H1 (cell line): ENCODE measurements at regions not wholly inside any gene's neighbourhood (a gene's known extent, or its start where the extent isn't known, plus 50 kb on each side); places are given as distances from the start of the nearest gene placed in this dataset.

ENCODE experiments used
- YY1 ChIP-seq: IDR thresholded peaks from 2 replicates; pipeline ENCODE4 v1.6.1; 2011; ENCODE audit warnings: low read depth, mild to moderate bottlenecking, low read length
- TF ChIP-seq, protein P1 (sequence below), 3 experiments: IDR thresholded peaks; 1 replicate in 2 of 3; 2 replicates in 1 of 3; pipeline versions ENCODE4 v1.5.1 to v1.6.1; 2011; ENCODE audit warnings: low read length in 3 of 3, mild to moderate bottlenecking in 3 of 3, inconsistent platforms in 2 of 3, low read depth in 1 of 3, moderate library complexity in 1 of 3; ENCODE audit not compliant: insufficient read depth in 1 of 3; ENCODE audit errors: control extremely low read depth in 1 of 3

DNA sequence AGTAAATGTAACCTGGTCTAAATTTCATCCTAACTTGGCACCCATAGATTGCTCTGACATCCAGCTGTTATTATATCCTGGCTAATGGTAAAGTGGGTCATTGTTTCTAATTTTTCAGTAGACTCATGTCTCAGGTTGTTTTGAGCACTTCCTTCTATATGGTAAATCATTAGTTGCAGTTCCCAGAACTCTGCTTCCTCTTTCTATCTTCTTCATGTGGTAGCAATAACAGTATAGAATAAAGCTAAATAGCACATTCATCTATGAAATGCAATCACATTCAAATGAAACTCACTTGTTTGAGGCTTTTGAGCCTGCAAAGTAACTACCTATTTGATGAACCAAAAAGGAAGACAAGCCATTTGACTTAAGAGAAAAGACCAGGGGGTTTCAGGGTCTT, 65.1 kb upstream of the GZMB start:
- TF ChIP-seq, protein P1, sequence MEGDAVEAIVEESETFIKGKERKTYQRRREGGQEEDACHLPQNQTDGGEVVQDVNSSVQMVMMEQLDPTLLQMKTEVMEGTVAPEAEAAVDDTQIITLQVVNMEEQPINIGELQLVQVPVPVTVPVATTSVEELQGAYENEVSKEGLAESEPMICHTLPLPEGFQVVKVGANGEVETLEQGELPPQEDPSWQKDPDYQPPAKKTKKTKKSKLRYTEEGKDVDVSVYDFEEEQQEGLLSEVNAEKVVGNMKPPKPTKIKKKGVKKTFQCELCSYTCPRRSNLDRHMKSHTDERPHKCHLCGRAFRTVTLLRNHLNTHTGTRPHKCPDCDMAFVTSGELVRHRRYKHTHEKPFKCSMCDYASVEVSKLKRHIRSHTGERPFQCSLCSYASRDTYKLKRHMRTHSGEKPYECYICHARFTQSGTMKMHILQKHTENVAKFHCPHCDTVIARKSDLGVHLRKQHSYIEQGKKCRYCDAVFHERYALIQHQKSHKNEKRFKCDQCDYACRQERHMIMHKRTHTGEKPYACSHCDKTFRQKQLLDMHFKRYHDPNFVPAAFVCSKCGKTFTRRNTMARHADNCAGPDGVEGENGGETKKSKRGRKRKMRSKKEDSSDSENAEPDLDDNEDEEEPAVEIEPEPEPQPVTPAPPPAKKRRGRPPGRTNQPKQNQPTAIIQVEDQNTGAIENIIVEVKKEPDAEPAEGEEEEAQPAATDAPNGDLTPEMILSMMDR (IDR thresholded peaks at IDR 0.05; ENCODE audit: control extremely low read depth in 1 of 3, insufficient read depth in 1 of 3, low read depth in 1 of 3, low read length in 3 of 3) = no peak
- no peak for TF ChIP-seq YY1
